ENCODE measurements at regions not wholly inside any gene's neighbourhood (a gene's known extent, or its start where the extent isn't known, plus 50 kb on each side); places are given as distances from the start of the nearest gene placed in this dataset.

- TF ChIP-seq CTCF (IDR thresholded peaks at IDR 0.05), result no peak
These were observed 444.9 kb upstream of the FOXG1 start for GRCh38 chr14:28321475-28322244.

GRCh38 chr14:28323366-28323765 lies 443.2 kb upstream of the FOXG1 start:
- TF ChIP-seq CTCF (IDR thresholded peaks at IDR 0.05), result no peak

GRCh38 chr14:28323951-28324741 lies 442.4 kb upstream of the FOXG1 start:
- TF ChIP-seq CTCF (IDR thresholded peaks at IDR 0.05), result no peak

GRCh38 chr14:28340816-28341215 lies 425.8 kb upstream of the FOXG1 start:
- TF ChIP-seq CTCF (IDR thresholded peaks at IDR 0.05), result no peak

- no peak for TF ChIP-seq CTCF (IDR thresholded peaks at IDR 0.05)
These were observed 422.2 kb upstream of the FOXG1 start for GRCh38 chr14:28344381-28344780.

GRCh38 chr14:28348797-28349196 lies 417.8 kb upstream of the FOXG1 start:
- no peak for TF ChIP-seq CTCF (IDR thresholded peaks at IDR 0.05)

- no peak for TF ChIP-seq CTCF (IDR thresholded peaks at IDR 0.05)
These were observed 409.8 kb upstream of the FOXG1 start for GRCh38 chr14:28356819-28357218.

Measured in LNCAP (cell line).